CD14-positive monocyte (primary cell): ENCODE measurements at regions not wholly inside any gene's neighbourhood (a gene's known extent, or its start where the extent isn't known, plus 50 kb on each side); places are given as distances from the start of the nearest gene placed in this dataset.

Experiments
- DNase-seq, 3 donors: peaks; one replicate each; pipeline ENCODE4 v3.0.0-alpha.2; 2011 to 2022
- H2AFZ ChIP-seq: 2 replicates; pipeline ENCODE4 v1.6.0; 2012; ENCODE audit warnings: mild to moderate bottlenecking, low read depth, low read length, inconsistent platforms; ENCODE audit not compliant: insufficient read depth, poor library complexity, severe bottlenecking
- H3K27ac ChIP-seq, 2 donors: 1 replicate in 1 of 2; 2 replicates in 1 of 2; pipeline ENCODE4 v1.5.1; 2012 to 2013; ENCODE audit warnings: low read length in 2 of 2, control low read depth in 1 of 2, inconsistent platforms in 1 of 2, low read depth in 1 of 2, mild to moderate bottlenecking in 1 of 2
- H3K27me3 ChIP-seq, 2 donors: one replicate each; pipeline versions ENCODE4 v1.6.0 to v1.6.1; 2011 to 2013; ENCODE audit warnings: low read length in 2 of 2; ENCODE audit not compliant: control insufficient read depth in 2 of 2, insufficient read depth in 2 of 2
- H3K36me3 ChIP-seq, 2 donors: replicated peaks in 1 of 2; 1 replicate in 1 of 2; 2 replicates in 1 of 2; pipeline versions ENCODE4 v1.5.1 to v1.6.1; 2012 to 2013; ENCODE audit warnings: low read length in 2 of 2, control low read depth in 1 of 2, inconsistent platforms in 1 of 2, mild to moderate bottlenecking in 1 of 2; ENCODE audit not compliant: insufficient read depth in 2 of 2, control insufficient read depth in 1 of 2
- H3K4me1 ChIP-seq, 2 donors: 1 replicate in 1 of 2; 2 replicates in 1 of 2; pipeline versions ENCODE4 v1.5.1 to v1.6.1; 2012 to 2013; ENCODE audit warnings: low read length in 2 of 2, control low read depth in 1 of 2, inconsistent platforms in 1 of 2, mild to moderate bottlenecking in 1 of 2, moderate library complexity in 1 of 2; ENCODE audit not compliant: insufficient read depth in 2 of 2, control insufficient read depth in 1 of 2
- H3K4me2 ChIP-seq: replicated peaks from 2 replicates; pipeline ENCODE3; 2012; ENCODE audit warnings: low read length, moderate library complexity, mild to moderate bottlenecking; ENCODE audit not compliant: poor library complexity, severe bottlenecking; ENCODE audit errors: extremely low read depth
- H3K4me3 ChIP-seq, 3 experiments: fragments of 200-600 bp in 1 of 3; sonication (generic) in 1 of 3; replicated peaks in 1 of 3; 1 replicate in 2 of 3; 2 replicates in 1 of 3; pipeline ENCODE4 v1.5.1; 2011 to 2013; ENCODE audit warnings: low read length in 3 of 3, mild to moderate bottlenecking in 3 of 3, control low read depth in 2 of 3, low read depth in 2 of 3, inconsistent platforms in 1 of 3, moderate library complexity in 1 of 3
- H3K79me2 ChIP-seq: 2 replicates; pipeline ENCODE4 v1.6.0; 2012; ENCODE audit warnings: mild to moderate bottlenecking, control low read depth, inconsistent platforms, low read length, moderate library complexity; ENCODE audit not compliant: insufficient read depth
- H3K9ac ChIP-seq: 2 replicates; pipeline ENCODE4 v1.6.0; 2017; ENCODE audit warnings: low read length, mild to moderate bottlenecking; ENCODE audit not compliant: insufficient read depth, poor library complexity, severe bottlenecking
- H3K9me3 ChIP-seq, 2 donors: replicated peaks in 1 of 2; 1 replicate in 1 of 2; 2 replicates in 1 of 2; pipeline versions ENCODE4 v1.5.1 to v1.6.1; 2012 to 2013; ENCODE audit warnings: low read length in 2 of 2, control low read depth in 1 of 2; ENCODE audit not compliant: control insufficient read depth in 1 of 2, insufficient read depth in 1 of 2
- H4K20me1 ChIP-seq: 2 replicates; pipeline ENCODE4 v1.6.0; 2012; ENCODE audit warnings: mild to moderate bottlenecking, low read length, control low read depth, moderate library complexity; ENCODE audit not compliant: insufficient read depth
- H3K27ac Mint-ChIP-seq, 7 donors: one replicate each; pipeline ENCODE4 v1.8.0; 2020; ENCODE audit warnings: mild to moderate bottlenecking in 7 of 7, mixed read lengths in 7 of 7, moderate library complexity in 6 of 7, inconsistent platforms in 2 of 7
- H3K27me3 Mint-ChIP-seq, 3 donors: one replicate each; pipeline ENCODE4 v1.8.0; 2021 to 2022; ENCODE audit warnings: low read depth in 3 of 3, mild to moderate bottlenecking in 3 of 3, mixed read lengths in 3 of 3, moderate library complexity in 3 of 3, inconsistent platforms in 1 of 3
- H3K36me3 Mint-ChIP-seq, 2 donors: one replicate each; pipeline ENCODE4 v1.8.0; 2020; ENCODE audit warnings: mixed read lengths in 2 of 2, inconsistent platforms in 1 of 2, mild to moderate bottlenecking in 1 of 2
- H3K4me1 Mint-ChIP-seq: one replicate; pipeline ENCODE4 v1.8.0; 2020; ENCODE audit warnings: mild to moderate bottlenecking, mixed read lengths
- H3K4me3 Mint-ChIP-seq, 2 donors: one replicate each; pipeline ENCODE4 v1.8.0; 2020; ENCODE audit warnings: mild to moderate bottlenecking in 2 of 2, mixed read lengths in 2 of 2, moderate library complexity in 1 of 2
- H3K9me3 Mint-ChIP-seq, 7 donors: one replicate each; pipeline ENCODE4 v1.8.0; 2020 to 2022; ENCODE audit warnings: mixed read lengths in 7 of 7, mild to moderate bottlenecking in 6 of 7, moderate library complexity in 6 of 7, inconsistent platforms in 2 of 7
- WGBS: methylation state at CpG from one replicate; pipeline ENCODE4 v1.1.5; 2013; ENCODE audit warnings: missing lambda C conversion rate; ENCODE audit not compliant: insufficient coverage; 5-methylcytosine and 5-hydroxymethylcytosine counted together
- intact Hi-C, 2 donors: fragments of 100-400 bp; cut with micrococcal nuclease; formaldehyde crosslinking; loops; one replicate each; pipeline versions ENCODE4 v1.15.0 to v1.15.1; 2023
- TF ChIP-seq, protein P1 (sequence below): fragments of 200-600 bp; IDR thresholded peaks from one replicate; pipeline ENCODE4 v1.8.0; 2022; ENCODE audit warnings: antibody characterized with exemption, mild to moderate bottlenecking

DNA sequence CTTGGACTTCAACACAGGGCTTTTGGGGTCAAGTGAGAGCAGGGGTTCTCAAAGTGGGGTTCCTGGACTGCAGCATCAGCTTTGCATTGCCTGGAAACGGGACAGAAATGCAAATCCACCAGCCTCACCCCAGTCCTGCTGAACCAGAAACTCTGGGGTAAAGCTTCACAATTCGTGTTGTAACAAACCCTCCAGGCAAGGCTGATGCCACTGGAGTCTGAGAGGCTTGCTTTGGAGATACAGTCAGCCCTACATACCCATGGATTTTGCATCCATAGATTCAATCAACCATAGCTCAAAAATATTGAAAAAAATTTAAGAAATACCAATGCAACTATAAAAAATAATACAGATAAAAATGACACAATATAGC is 160.4 kb upstream of the ECI2 start:
- Histone ChIP-seq H2AFZ (no peak overlapping the region), H3K27ac (no peak overlapping the region), H3K4me3 (no peak overlapping the region), H3K27me3 (no peaks in the 10 kb centered on the region), H3K9me3 (peaks cover 0 to 8% of the 10 kb centered on the region in 2 donors), H4K20me1 (no peaks in the 10 kb centered on the region), H3K79me2 (no peaks in the 10 kb centered on the region), H3K4me1 (no peaks in the 10 kb centered on the region), H3K4me2 (no peak overlapping the region), H3K36me3 (no peaks in the 10 kb centered on the region), H3K9ac (no peak overlapping the region)
- WGBS: 65% methylated on average over 2 of the region's 2 CpGs
- Mint-ChIP-seq H3K27me3 (peaks cover 0 to 4% (median 2%) of the 10 kb centered on the region in 3 donors), H3K36me3 (no peaks in the 10 kb centered on the region), H3K27ac (no peak overlapping the region), H3K4me3 (no peak overlapping the region), H3K9me3 (peaks cover 0 to 16% (median 6%) of the 10 kb centered on the region in 7 donors), H3K4me1 (peaks cover 7% of the 10 kb centered on the region)
- intact Hi-C loops: no loop called here
- no peak for DNase-seq
- TF ChIP-seq, protein P1, sequence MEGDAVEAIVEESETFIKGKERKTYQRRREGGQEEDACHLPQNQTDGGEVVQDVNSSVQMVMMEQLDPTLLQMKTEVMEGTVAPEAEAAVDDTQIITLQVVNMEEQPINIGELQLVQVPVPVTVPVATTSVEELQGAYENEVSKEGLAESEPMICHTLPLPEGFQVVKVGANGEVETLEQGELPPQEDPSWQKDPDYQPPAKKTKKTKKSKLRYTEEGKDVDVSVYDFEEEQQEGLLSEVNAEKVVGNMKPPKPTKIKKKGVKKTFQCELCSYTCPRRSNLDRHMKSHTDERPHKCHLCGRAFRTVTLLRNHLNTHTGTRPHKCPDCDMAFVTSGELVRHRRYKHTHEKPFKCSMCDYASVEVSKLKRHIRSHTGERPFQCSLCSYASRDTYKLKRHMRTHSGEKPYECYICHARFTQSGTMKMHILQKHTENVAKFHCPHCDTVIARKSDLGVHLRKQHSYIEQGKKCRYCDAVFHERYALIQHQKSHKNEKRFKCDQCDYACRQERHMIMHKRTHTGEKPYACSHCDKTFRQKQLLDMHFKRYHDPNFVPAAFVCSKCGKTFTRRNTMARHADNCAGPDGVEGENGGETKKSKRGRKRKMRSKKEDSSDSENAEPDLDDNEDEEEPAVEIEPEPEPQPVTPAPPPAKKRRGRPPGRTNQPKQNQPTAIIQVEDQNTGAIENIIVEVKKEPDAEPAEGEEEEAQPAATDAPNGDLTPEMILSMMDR: no peak

DNA sequence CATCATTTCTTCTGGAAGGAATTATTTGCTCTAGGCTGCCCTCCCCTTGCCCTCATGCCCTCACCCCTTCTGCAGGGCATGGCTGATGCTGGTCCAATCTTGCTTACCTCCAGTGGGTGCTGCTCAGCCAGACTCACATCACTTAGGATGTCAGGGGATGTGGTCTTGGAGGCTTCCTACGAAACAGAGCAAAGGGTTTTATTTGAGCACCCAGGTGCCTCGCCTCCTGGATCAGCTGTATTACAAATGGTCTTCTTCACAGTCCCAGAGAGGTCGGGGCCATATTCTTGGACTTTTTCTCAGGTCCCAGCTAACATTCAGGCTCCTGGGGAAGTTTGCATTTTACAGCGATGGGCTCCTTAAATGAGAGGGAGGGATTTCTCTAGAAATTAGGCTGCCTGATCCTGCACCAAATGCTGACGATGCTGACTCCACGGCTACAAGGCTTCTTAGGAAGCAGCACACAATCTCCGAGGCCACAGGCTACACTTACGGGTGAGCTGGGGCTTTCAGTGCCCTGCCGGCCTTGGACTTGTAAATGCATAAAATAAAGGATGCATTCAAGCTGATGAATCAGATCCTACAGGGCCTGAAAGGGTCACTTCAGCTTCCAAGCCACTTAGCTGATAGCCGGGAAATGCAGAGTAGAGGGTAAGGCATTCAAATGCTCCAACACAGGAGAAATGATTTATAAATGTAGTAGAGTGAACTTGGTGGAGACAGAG is 159.8 kb upstream of the ECI2 start:
- TF ChIP-seq, protein P1: no peak
- no peaks in the 10 kb centered on the region for H3K36me3 Mint-ChIP-seq
- Histone ChIP-seq H3K27me3 (no peaks in the 10 kb centered on the region), H3K4me3 (no peak overlapping the region), H3K4me2 (no peak overlapping the region), H3K4me1 (no peaks in the 10 kb centered on the region), H2AFZ (no peak overlapping the region), H3K36me3 (no peaks in the 10 kb centered on the region), H3K27ac (no peak overlapping the region), H3K9me3 (peaks cover 0 to 8% of the 10 kb centered on the region in 2 donors), H4K20me1 (no peaks in the 10 kb centered on the region), H3K9ac (no peak overlapping the region), H3K79me2 (no peaks in the 10 kb centered on the region)
- H3K27ac Mint-ChIP-seq: no peak overlapping the region
- peaks cover 0 to 16% (median 6%) of the 10 kb centered on the region in 7 donors for H3K9me3 Mint-ChIP-seq
- intact Hi-C loops: no loop called here
- no peak for DNase-seq
- peaks cover 0 to 4% (median 2%) of the 10 kb centered on the region in 3 donors for H3K27me3 Mint-ChIP-seq
- WGBS: 100% methylated on average over 7 of the region's 10 CpGs
- no peak overlapping the region for H3K4me3 Mint-ChIP-seq
- H3K4me1 Mint-ChIP-seq: peaks cover 7% of the 10 kb centered on the region
